H7 (cell line): ENCODE measurements at regions not wholly inside any gene's neighbourhood (a gene's known extent, or its start where the extent isn't known, plus 50 kb on each side); places are given as distances from the start of the nearest gene placed in this dataset.

Experiments used
- DNase-seq: peaks from one replicate; pipeline ENCODE4 v3.0.0; 2012
- H3K27me3 ChIP-seq: 2 replicates; pipeline ENCODE4 v1.6.0; 2011; ENCODE audit warnings: mild to moderate bottlenecking, low read length; ENCODE audit not compliant: control insufficient read depth, insufficient read depth
- H3K36me3 ChIP-seq: replicated peaks from 2 replicates; pipeline ENCODE4 v1.5.1; 2011; ENCODE audit warnings: low read length; ENCODE audit not compliant: control insufficient read depth, insufficient read depth
- H3K4me3 ChIP-seq: 2 replicates; pipeline ENCODE4 v1.5.1; 2011; ENCODE audit warnings: low read depth, mild to moderate bottlenecking, control low read depth, low read length, moderate library complexity; ENCODE audit not compliant: insufficient read depth

GRCh38 chr2:216570357-216570756 lies 62.9 kb upstream of the IGFBP2 start:
- no peak for DNase-seq
- no peak overlapping the region for H3K4me3 ChIP-seq
- H3K27me3 ChIP-seq = no peaks in the 10 kb centered on the region
- H3K36me3 ChIP-seq = no peaks in the 10 kb centered on the region

DNA sequence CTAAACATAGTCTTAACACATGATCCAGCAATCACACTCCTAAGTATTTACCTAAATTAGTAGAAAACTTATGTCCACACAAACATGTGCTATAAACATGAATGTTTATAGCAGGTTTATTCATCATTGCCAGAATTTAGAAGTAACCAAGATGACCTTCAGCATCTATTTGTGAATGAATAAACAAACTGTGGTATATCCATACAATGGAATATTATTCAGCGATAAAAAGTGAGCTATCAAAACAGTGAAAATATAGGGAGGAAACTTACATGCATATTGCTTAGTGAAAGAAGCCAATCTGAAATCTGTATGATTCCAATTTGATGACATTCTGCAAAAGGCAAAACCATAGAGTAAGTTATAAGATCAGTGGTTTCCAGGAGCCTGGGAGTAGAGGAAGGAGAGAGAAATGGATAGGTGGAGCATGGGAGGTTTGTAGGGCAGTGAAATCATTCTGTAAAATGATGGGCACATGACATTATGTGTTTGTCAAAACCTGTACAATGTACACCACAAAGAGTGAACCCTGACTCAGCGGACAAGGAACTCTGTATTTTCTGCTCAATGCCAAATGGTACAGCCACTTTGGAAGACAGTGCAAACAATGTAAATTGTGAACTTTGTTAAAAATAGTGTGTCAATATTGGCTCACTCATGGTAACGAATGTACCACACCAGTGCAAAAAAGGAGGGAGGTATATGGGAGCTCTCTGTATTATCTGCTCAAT lies 61.9 kb upstream of the IGFBP2 start:
- no peak for DNase-seq
- H3K36me3 ChIP-seq = no peaks in the 10 kb centered on the region
- H3K27me3 ChIP-seq = no peaks in the 10 kb centered on the region
- H3K4me3 ChIP-seq = no peak overlapping the region

GRCh38 chr2:216571909-216572513 lies 61.2 kb upstream of the IGFBP2 start:
- no peak for DNase-seq
- Histone ChIP-seq H3K4me3 (no peak overlapping the region), H3K36me3 (no peaks in the 10 kb centered on the region), H3K27me3 (no peaks in the 10 kb centered on the region)

GRCh38 chr2:216572582-216573578 lies 60.3 kb upstream of the IGFBP2 start:
- DNase-seq = no peak
- no peak overlapping the region for H3K4me3 ChIP-seq
- H3K36me3 ChIP-seq = no peaks in the 10 kb centered on the region
- H3K27me3 ChIP-seq = no peaks in the 10 kb centered on the region

- no peak for DNase-seq
- Histone ChIP-seq H3K27me3 (no peaks in the 10 kb centered on the region), H3K36me3 (no peaks in the 10 kb centered on the region), H3K4me3 (no peak overlapping the region)
Measured at GRCh38 chr2:216574046-216574445, 59.2 kb upstream of the IGFBP2 start.

GRCh38 chr2:216574586-216574985 lies 58.6 kb upstream of the IGFBP2 start:
- no peak for DNase-seq
- no peaks in the 10 kb centered on the region for H3K27me3 ChIP-seq
- no peak overlapping the region for H3K4me3 ChIP-seq
- no peaks in the 10 kb centered on the region for H3K36me3 ChIP-seq

- no peaks in the 10 kb centered on the region for H3K27me3 ChIP-seq
- no peak overlapping the region for H3K4me3 ChIP-seq
- H3K36me3 ChIP-seq = no peaks in the 10 kb centered on the region
- DNase-seq = no peak
Measured at GRCh38 chr2:216575465-216575864, 57.8 kb upstream of the IGFBP2 start.

DNA sequence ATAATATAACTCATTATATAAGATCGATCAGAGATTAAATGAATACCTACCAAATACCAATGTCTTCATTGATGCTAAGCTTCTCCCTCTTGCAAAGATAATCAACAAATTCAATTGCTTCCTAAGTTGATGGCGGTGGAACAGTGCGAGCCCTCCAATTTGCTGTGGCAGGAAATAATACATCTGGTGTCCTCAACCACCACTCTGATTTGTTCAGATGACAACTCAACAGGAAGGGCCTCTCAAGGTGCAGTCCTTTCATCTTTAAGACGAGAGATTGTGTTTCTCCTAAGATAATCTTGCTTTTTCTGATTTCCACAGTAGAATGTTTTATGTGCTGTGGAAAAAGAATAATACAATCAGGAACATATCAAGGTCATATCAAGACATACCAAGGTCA lies 56.6 kb upstream of the IGFBP2 start:
- H3K36me3 ChIP-seq = no peaks in the 10 kb centered on the region
- H3K27me3 ChIP-seq = no peaks in the 10 kb centered on the region
- no peak overlapping the region for H3K4me3 ChIP-seq
- no peak for DNase-seq

DNA sequence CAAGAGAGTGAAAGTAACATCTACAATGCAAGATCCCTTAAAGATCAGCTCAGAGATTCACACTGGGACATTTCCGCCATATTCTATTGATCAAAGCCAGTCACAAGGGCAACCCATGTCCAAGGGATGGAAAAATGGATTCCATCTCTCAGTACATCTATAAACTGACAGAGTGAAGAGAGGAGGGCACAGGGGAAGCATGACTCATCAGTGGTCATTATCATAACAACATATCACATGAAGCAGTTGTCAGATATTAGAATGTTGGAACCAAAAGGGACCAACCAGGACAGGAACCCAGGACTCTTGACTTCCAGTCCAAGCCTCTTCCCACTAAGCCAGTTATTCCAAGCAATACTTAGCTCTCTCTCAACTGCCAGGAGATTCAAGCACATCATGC lies 54.9 kb upstream of the IGFBP2 start:
- Histone ChIP-seq H3K27me3 (no peaks in the 10 kb centered on the region), H3K4me3 (no peak overlapping the region), H3K36me3 (no peaks in the 10 kb centered on the region)
- DNase-seq = no peak

DNA sequence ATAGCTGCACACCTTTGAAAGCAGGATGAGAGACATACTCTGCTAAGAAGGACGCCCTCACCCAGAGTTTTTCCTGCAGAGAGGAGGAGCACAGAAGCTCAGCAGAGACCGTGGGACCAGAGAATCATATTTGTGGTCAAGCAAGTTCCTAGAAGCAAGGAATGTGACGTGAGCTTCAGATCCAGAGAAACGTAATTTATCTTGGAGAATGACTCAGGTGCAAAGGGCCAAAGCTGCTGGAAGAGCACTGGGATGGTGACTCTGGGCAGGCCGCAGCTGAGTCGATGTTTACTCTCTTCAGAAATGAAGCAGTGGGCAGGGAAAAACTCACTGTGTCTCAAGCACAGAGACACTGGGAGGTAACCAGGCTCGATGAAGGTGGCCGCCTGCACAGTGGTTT lies 50.1 kb upstream of the IGFBP2 start:
- DNase-seq = no peak
- H3K27me3 ChIP-seq = no peaks in the 10 kb centered on the region
- H3K36me3 ChIP-seq = no peaks in the 10 kb centered on the region
- no peak overlapping the region for H3K4me3 ChIP-seq
